MCF 10A (cell line): ENCODE measurements at regions not wholly inside any gene's neighbourhood (a gene's known extent, or its start where the extent isn't known, plus 50 kb on each side); places are given as distances from the start of the nearest gene placed in this dataset.

Experiments
- BruUV-seq: library from RNA; stranded (reverse); fragments of 400-500 nt; replicated peaks from 2 replicates; lab custom pipeline; 2021; lab: Mats Ljungman, UMichigan
- CTCF ChIA-PET: fragments of 300-600 bp; sonication (Branson Sonifier 250); formaldehyde crosslinking; extraction: SDS; loops from one replicate; lab custom pipeline; 2021; ENCODE audit warnings: antibody characterized with exemption, inconsistent platforms; lab: Yijun Ruan, JAX
- POLR2A ChIA-PET: fragments of 300-600, 350-650 bp; sonication (Branson Sonifier 250); formaldehyde crosslinking; extraction: SDS; loops from one replicate; lab custom pipeline; 2020; ENCODE audit warnings: antibody characterized with exemption, inconsistent platforms; lab: Yijun Ruan, JAX
- DNase-seq: peaks from one replicate; pipeline ENCODE4 v3.0.0-alpha.2; 2018; ENCODE audit not compliant: unreplicated experiment
- H3K27ac Mint-ChIP-seq: one replicate; pipeline ENCODE4 v1.8.0; 2022; ENCODE audit warnings: mild to moderate bottlenecking, low read depth, mixed read lengths; ENCODE audit not compliant: unreplicated experiment
- H3K27me3 Mint-ChIP-seq: one replicate; pipeline ENCODE4 v1.8.0; 2022; ENCODE audit warnings: mixed read lengths; ENCODE audit not compliant: insufficient read depth, unreplicated experiment
- H3K36me3 Mint-ChIP-seq: one replicate; pipeline ENCODE4 v1.8.0; 2022; ENCODE audit warnings: mild to moderate bottlenecking, moderate library complexity, mixed read lengths; ENCODE audit not compliant: insufficient read depth, unreplicated experiment
- H3K4me1 Mint-ChIP-seq: one replicate; pipeline ENCODE4 v1.8.0; 2022; ENCODE audit warnings: mixed read lengths; ENCODE audit not compliant: insufficient read depth, unreplicated experiment
- H3K4me3 Mint-ChIP-seq: one replicate; pipeline ENCODE4 v1.8.0; 2022; ENCODE audit warnings: mild to moderate bottlenecking, moderate library complexity, mixed read lengths; ENCODE audit not compliant: unreplicated experiment
- H3K9me3 Mint-ChIP-seq: one replicate; pipeline ENCODE4 v1.8.0; 2022; ENCODE audit warnings: mixed read lengths; ENCODE audit not compliant: unreplicated experiment
- CTCF ChIP-seq: fragments of 200-600 bp; IDR thresholded peaks from one replicate; pipeline ENCODE4 v1.8.0; 2022; ENCODE audit warnings: antibody characterized with exemption, mild to moderate bottlenecking; ENCODE audit not compliant: unreplicated experiment
- intact Hi-C: fragments of 100-400 bp; cut with micrococcal nuclease; formaldehyde crosslinking; loops from 2 replicates; pipeline ENCODE4 v1.14.1; 2022

- intact Hi-C loops: no loop called here
- no peak for TF ChIP-seq CTCF
- Mint-ChIP-seq H3K9me3 (no peaks in the 10 kb centered on the region), H3K27ac (no peak overlapping the region), H3K4me1 (peaks cover 5% of the 10 kb centered on the region), H3K27me3 (no peaks in the 10 kb centered on the region), H3K36me3 (no peaks in the 10 kb centered on the region), H3K4me3 (no peak overlapping the region)
- DNase-seq: no peak
- BruUV-seq: no TSS peak
- CTCF ChIA-PET: no interaction called here
- POLR2A ChIA-PET: no interaction called here
Measured at GRCh38 chr3:24709956-24710355, 215.3 kb upstream of the THRB start.

DNA sequence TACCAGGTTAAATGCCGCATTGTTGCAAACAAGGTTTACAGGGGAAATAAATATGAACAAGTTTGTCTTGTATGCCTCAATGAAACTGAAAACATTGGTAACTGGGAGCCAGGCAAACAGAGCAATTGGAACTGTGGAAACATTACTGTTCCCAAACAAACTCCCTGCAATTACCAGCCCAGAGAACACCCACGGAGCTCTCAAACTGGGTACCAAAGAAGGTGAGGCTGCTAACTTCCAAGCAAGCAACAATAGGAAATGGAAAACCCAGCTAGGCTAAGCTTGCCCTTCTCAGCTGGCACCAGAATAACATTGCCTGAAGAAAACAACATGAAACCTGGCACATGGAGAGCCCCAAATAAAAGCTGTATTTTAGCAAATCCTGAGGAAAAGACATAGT lies 218.9 kb upstream of the THRB start:
- POLR2A ChIA-PET: interaction anchor here (1.2 kb wide), 1 partner anchor 9 kb away, joined by 3 read pairs; no protein-coding TSS in a partner anchor

DNA sequence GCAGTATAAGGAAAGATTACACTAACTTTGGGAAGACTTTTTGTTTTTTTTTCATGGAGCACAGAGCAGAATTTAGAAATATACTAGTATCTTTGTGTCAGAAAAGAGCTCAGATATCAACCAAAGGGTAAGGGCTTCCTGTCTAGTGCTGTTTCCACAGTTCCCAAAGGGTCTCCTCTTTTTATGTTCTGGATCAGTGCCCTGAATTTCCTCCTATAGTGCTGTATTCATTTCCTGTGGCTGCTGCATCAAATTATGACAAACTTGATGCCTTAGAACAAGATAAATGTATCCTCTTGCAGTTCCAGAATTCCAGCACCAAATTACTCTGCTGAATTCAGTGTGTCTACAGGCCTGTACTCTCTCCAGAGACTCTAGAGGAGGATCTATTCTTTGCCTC lies 219.8 kb upstream of the THRB start:
- Mint-ChIP-seq H3K27me3 (no peaks in the 10 kb centered on the region), H3K4me3 (no peak overlapping the region), H3K9me3 (no peaks in the 10 kb centered on the region), H3K36me3 (no peaks in the 10 kb centered on the region), H3K4me1 (no peaks in the 10 kb centered on the region), H3K27ac (no peak overlapping the region)
- no TSS peak for BruUV-seq
- intact Hi-C loops: no loop called here
- TF ChIP-seq CTCF: no peak
- DNase-seq: no peak
- CTCF ChIA-PET: interaction anchor here (0.6 to 1.6 kb wide), 3 partner anchors 11 to 319 kb away, joined by 3 to 7 read pairs (median 4); no protein-coding TSS in a partner anchor
- POLR2A ChIA-PET: no interaction called here

More for the DNA sequence above, 218.9 kb upstream of the THRB start:
- no peak for DNase-seq
- Mint-ChIP-seq H3K27ac (no peak overlapping the region), H3K4me3 (no peak overlapping the region), H3K36me3 (no peaks in the 10 kb centered on the region), H3K27me3 (no peaks in the 10 kb centered on the region), H3K4me1 (peaks cover 5% of the 10 kb centered on the region), H3K9me3 (no peaks in the 10 kb centered on the region)
- CTCF ChIA-PET: interaction anchor here (1.6 kb wide), 1 partner anchor 320 kb away, joined by 7 read pairs; no protein-coding TSS in a partner anchor
- BruUV-seq: no TSS peak
- TF ChIP-seq CTCF: no peak
- intact Hi-C loops: no loop called here

DNA sequence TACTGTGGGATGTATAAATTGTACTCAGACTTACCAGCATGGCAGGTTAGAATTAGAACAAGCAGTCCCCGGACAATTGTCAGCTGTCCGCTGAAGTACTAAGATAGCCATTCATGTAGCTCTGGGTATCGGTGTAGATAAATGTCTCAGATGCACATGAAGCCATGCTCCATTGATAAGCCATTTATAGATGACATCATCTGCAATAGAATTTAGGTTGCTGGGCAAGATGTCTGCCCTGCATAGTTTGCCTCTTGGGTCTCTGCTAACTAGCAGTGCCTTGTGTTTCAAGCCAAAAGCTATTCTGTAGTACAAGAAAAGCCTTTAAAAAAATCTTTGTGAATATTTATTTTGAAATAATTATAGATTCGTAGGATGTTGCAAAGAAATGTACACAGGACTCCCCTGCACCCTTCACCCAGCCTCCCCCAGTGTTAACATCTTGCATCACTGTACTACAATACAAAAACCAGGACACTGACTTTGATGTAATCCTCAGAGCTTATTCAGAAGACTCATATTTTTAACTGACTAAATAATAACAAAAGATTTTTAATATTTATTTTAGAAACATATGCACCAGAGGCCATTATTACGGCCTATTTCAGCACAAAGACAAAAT lies 220.6 kb upstream of the THRB start:
- Mint-ChIP-seq H3K4me1 (no peaks in the 10 kb centered on the region), H3K27ac (no peak overlapping the region), H3K27me3 (no peaks in the 10 kb centered on the region), H3K4me3 (no peak overlapping the region), H3K9me3 (no peaks in the 10 kb centered on the region), H3K36me3 (no peaks in the 10 kb centered on the region)
- DNase-seq: no peak
- ChIA-PET POLR2A (interaction anchor here (1.1 kb wide), 1 partner anchor 11 kb away, joined by 5 read pairs; no protein-coding TSS in a partner anchor), CTCF (interaction anchor here (0.7 to 1.0 kb wide), 2 partner anchors 10 to 1894 kb away, joined by 3 read pairs; no protein-coding TSS in a partner anchor)
- no peak for TF ChIP-seq CTCF
- no TSS peak for BruUV-seq
- intact Hi-C loops: no loop called here
